IMR-90 (cell line): ENCODE measurements at regions not wholly inside any gene's neighbourhood (a gene's known extent, or its start where the extent isn't known, plus 50 kb on each side); places are given as distances from the start of the nearest gene placed in this dataset.

Experiments
- ATAC-seq: fragments of 200-7000 bp; cut with Tn5 transposase; 2 replicates; pipeline ENCODE4 v1.9.1; 2020; ENCODE audit warnings: low read depth, mild to moderate bottlenecking, moderate library complexity
- BruUV-seq: library from RNA; stranded (reverse); fragments of 400-500 nt; replicated peaks from 2 replicates; lab custom pipeline; 2021; lab: Mats Ljungman, UMichigan
- CTCF ChIA-PET: fragments of 300-600 bp; formaldehyde crosslinking; extraction: SDS; loops from one replicate; lab custom pipeline; 2021; ENCODE audit warnings: antibody characterized with exemption; lab: Yijun Ruan, JAX
- POLR2A ChIA-PET: fragments of 300-600 bp; sonication (Branson Sonifier 250); formaldehyde crosslinking; loops from one replicate; lab custom pipeline; 2022; ENCODE audit warnings: antibody characterized with exemption; ENCODE audit not compliant: unreplicated experiment; lab: Charles Lee
- DNase-seq: peaks from one replicate; pipeline ENCODE4 v3.0.0; 2013
- H2AFZ ChIP-seq: replicated peaks from 2 replicates; pipeline ENCODE3; 2013; ENCODE audit warnings: low read length, mild to moderate bottlenecking; ENCODE audit not compliant: poor library complexity
- H2AK5ac ChIP-seq: 2 replicates; pipeline ENCODE4 v1.6.1; 2013; ENCODE audit warnings: low read depth, low read length, inconsistent platforms
- H2AK9ac ChIP-seq: replicated peaks from 2 replicates; pipeline ENCODE3; 2013; ENCODE audit warnings: mild to moderate bottlenecking, low read depth, low read length, moderate library complexity; ENCODE audit not compliant: poor library complexity
- H2BK120ac ChIP-seq: 2 replicates; pipeline ENCODE4 v1.6.1; 2013; ENCODE audit warnings: low read depth, low read length, inconsistent platforms
- H2BK15ac ChIP-seq: 3 replicates; pipeline ENCODE4 v1.6.1; 2013; ENCODE audit warnings: low read depth, low read length, inconsistent platforms
- H2BK20ac ChIP-seq: 2 replicates; pipeline ENCODE4 v1.6.1; 2013; ENCODE audit warnings: low read depth, mild to moderate bottlenecking, inconsistent platforms, low read length, moderate library complexity
- H2BK5ac ChIP-seq: 2 replicates; pipeline ENCODE4 v1.6.1; 2013; ENCODE audit warnings: mild to moderate bottlenecking, low read depth, low read length, inconsistent platforms; ENCODE audit not compliant: poor library complexity, severe bottlenecking
- H3K14ac ChIP-seq: replicated peaks from 2 replicates; pipeline ENCODE4 v1.6.1; 2013; ENCODE audit warnings: low read depth, low read length, inconsistent platforms
- H3K18ac ChIP-seq: 2 replicates; pipeline ENCODE4 v1.6.1; 2013; ENCODE audit warnings: low read depth, low read length, control low read depth
- H3K23ac ChIP-seq: 2 replicates; pipeline ENCODE4 v1.6.1; 2013; ENCODE audit warnings: low read depth, low read length, inconsistent platforms
- H3K27ac ChIP-seq: 2 replicates; pipeline ENCODE4 v1.5.1; 2013; ENCODE audit warnings: mild to moderate bottlenecking, control low read depth, low read length; ENCODE audit not compliant: insufficient read depth
- H3K27me3 ChIP-seq: 2 replicates; pipeline ENCODE4 v1.6.1; 2013; ENCODE audit warnings: low read length; ENCODE audit not compliant: control insufficient read depth, insufficient read depth
- H3K36me3 ChIP-seq: 2 replicates; pipeline ENCODE4 v1.6.1; 2013; ENCODE audit warnings: low read length, mixed read lengths; ENCODE audit not compliant: control insufficient read depth, insufficient read depth
- H3K4ac ChIP-seq: 2 replicates; pipeline ENCODE4 v1.6.1; 2013; ENCODE audit warnings: low read depth, low read length, inconsistent platforms
- H3K4me1 ChIP-seq: 2 replicates; pipeline ENCODE4 v1.6.1; 2013; ENCODE audit warnings: low read length, mixed read lengths; ENCODE audit not compliant: control insufficient read depth, insufficient read depth
- H3K4me2 ChIP-seq: 2 replicates; pipeline ENCODE4 v1.6.1; 2013; ENCODE audit warnings: low read depth, mild to moderate bottlenecking, control low read depth, low read length, moderate library complexity
- H3K4me3 ChIP-seq: 2 replicates; pipeline ENCODE4 v1.5.1; 2013; ENCODE audit warnings: low read depth, mild to moderate bottlenecking, control low read depth, low read length, moderate library complexity; ENCODE audit not compliant: insufficient read depth
- H3K56ac ChIP-seq: 2 replicates; pipeline ENCODE4 v1.6.1; 2013; ENCODE audit warnings: low read length, inconsistent platforms; ENCODE audit not compliant: insufficient read depth; ENCODE audit errors: extremely low read depth
- H3K79me1 ChIP-seq, 2 experiments: 2 replicates each; pipeline ENCODE4 v1.6.1; 2013; ENCODE audit warnings: low read length in 2 of 2, inconsistent platforms in 1 of 2, low read depth in 1 of 2
- H3K9ac ChIP-seq: 2 replicates; pipeline ENCODE4 v1.6.1; 2013; ENCODE audit warnings: low read depth, low read length, control low read depth
- H3K9me1 ChIP-seq: 2 replicates; pipeline ENCODE4 v1.6.1; 2013; ENCODE audit warnings: low read length, inconsistent platforms; ENCODE audit not compliant: insufficient read depth
- H3K9me3 ChIP-seq: 2 replicates; pipeline ENCODE4 v1.6.1; 2013; ENCODE audit warnings: low read length; ENCODE audit not compliant: control insufficient read depth, insufficient read depth
- H4K20me1 ChIP-seq: 2 replicates; pipeline ENCODE4 v1.6.1; 2013; ENCODE audit warnings: low read length, inconsistent platforms; ENCODE audit not compliant: insufficient read depth
- H4K5ac ChIP-seq: 2 replicates; pipeline ENCODE4 v1.6.1; 2013; ENCODE audit warnings: mild to moderate bottlenecking, low read depth, low read length, control low read depth
- H4K8ac ChIP-seq, 2 experiments: 2 replicates each; pipeline ENCODE4 v1.6.1; 2013; ENCODE audit warnings: low read depth in 2 of 2, low read length in 2 of 2, control low read depth in 1 of 2, inconsistent platforms in 1 of 2
- H4K91ac ChIP-seq: 2 replicates; pipeline ENCODE4 v1.6.1; 2013; ENCODE audit warnings: low read depth, low read length, inconsistent platforms; ENCODE audit not compliant: insufficient read depth
- BHLHE40 ChIP-seq: fragments of 150-350 bp; IDR thresholded peaks from 2 replicates; pipeline ENCODE4 v1.6.1; 2016; ENCODE audit warnings: mild to moderate bottlenecking, low read depth, low read length
- CEBPB ChIP-seq: IDR thresholded peaks from 2 replicates; pipeline ENCODE4 v1.6.1; 2012; ENCODE audit warnings: low read depth, low read length, improper control_type of control experiment
- CHD1 ChIP-seq: IDR thresholded peaks from 2 replicates; pipeline ENCODE4 v1.6.1; 2012; ENCODE audit warnings: low read depth, low read length, improper control_type of control experiment
- CTCF ChIP-seq: conservative IDR thresholded peaks from 2 replicates; pipeline ENCODE4 v1.5.1; 2012; ENCODE audit warnings: mild to moderate bottlenecking, low read depth, low read length, improper control_type of control experiment
- MAZ ChIP-seq: IDR thresholded peaks from 2 replicates; pipeline ENCODE4 v1.6.1; 2012; ENCODE audit warnings: low read depth, mild to moderate bottlenecking, low read length, improper control_type of control experiment, moderate library complexity, borderline replicate concordance
- NFE2L2 ChIP-seq: fragments of 150-350 bp; IDR thresholded peaks from 2 replicates; pipeline ENCODE4 v1.6.1; 2016; ENCODE audit warnings: low read depth, mild to moderate bottlenecking, low read length
- POLR2A ChIP-seq: IDR thresholded peaks from 2 replicates; pipeline ENCODE4 v1.6.1; 2012; ENCODE audit warnings: mild to moderate bottlenecking, low read depth, low read length
- RAD21 ChIP-seq: IDR thresholded peaks from 2 replicates; pipeline ENCODE4 v1.6.1; 2012; ENCODE audit warnings: low read length, improper control_type of control experiment
- WGBS, 2 experiments: methylation state at CpG; one replicate each; pipeline versions ENCODE4 v1.1.5 to v1.1.7; 2013; ENCODE audit warnings: missing lambda C conversion rate in 2 of 2; ENCODE audit not compliant: insufficient read length in 1 of 2; ENCODE audit errors: extremely low coverage in 2 of 2; 5-methylcytosine and 5-hydroxymethylcytosine counted together
- dilution Hi-C: fragments of 300-500 bp; cut with HindIII; formaldehyde crosslinking; loops from one replicate; pipeline ENCODE4 v1.14.3; 2018; ENCODE audit warnings: low sequenced_read_pairs; ENCODE audit not compliant: unreplicated experiment
- in situ Hi-C: fragments of 300-500 bp; cut with MboI; formaldehyde crosslinking; loops from 3 replicates; pipeline ENCODE4 v1.14.3; 2019; ENCODE audit warnings: low sequenced_read_pairs, inconsistent platforms, mixed read lengths
- intact Hi-C: fragments of 100-400 bp; cut with micrococcal nuclease; formaldehyde crosslinking; loops from 2 replicates; pipeline ENCODE4 v1.10.0; 2022

GRCh38 chr6:117110146-117110545 is 155.2 kb upstream of the VGLL2 start:
- H2BK20ac ChIP-seq, result no peak overlapping the region
- TF ChIP-seq POLR2A (no peak), CHD1 (no peak), RAD21 (no peak), MAZ (no peak), NFE2L2 (no peak), BHLHE40 (no peak), CTCF (no peak), CEBPB (no peak)
- no TSS peak for BruUV-seq

More at GRCh38 chr6:117110146-117110545, 155.2 kb upstream of the VGLL2 start:
- no peak overlapping the region for H2BK5ac ChIP-seq
- H3K9me1 ChIP-seq, result no peaks in the 10 kb centered on the region
- H2BK120ac ChIP-seq, result no peak overlapping the region
- H4K8ac ChIP-seq, result no peak overlapping the region
- CTCF ChIA-PET, result no interaction called here
- no peak overlapping the region for H2AK9ac ChIP-seq
- no peaks in the 10 kb centered on the region for H4K20me1 ChIP-seq
- H2AK5ac ChIP-seq, result no peak overlapping the region
- H3K79me1 ChIP-seq, result no peaks in the 10 kb centered on the region
- H3K4me3 ChIP-seq, result no peak overlapping the region
- DNase-seq (no peak), ATAC-seq (no peak)
- no peak overlapping the region for H3K4ac ChIP-seq
- no peak overlapping the region for H3K23ac ChIP-seq
- POLR2A ChIA-PET, result no interaction called here
- no peak overlapping the region for H2BK15ac ChIP-seq
- no peak overlapping the region for H3K9ac ChIP-seq
- H3K27ac ChIP-seq, result no peak overlapping the region
- in situ Hi-C loops, result no loop called here
- intact Hi-C loops, result no loop called here
- H4K91ac ChIP-seq, result no peak overlapping the region
- H3K4me1 ChIP-seq, result no peaks in the 10 kb centered on the region
- no peak overlapping the region for H4K5ac ChIP-seq
- H2AFZ ChIP-seq, result no peak overlapping the region
- no peak overlapping the region for H3K14ac ChIP-seq
- WGBS, 2 experiments, result no CpG with 5 or more reads among the region's 1 CpG
- no peaks in the 10 kb centered on the region for H3K36me3 ChIP-seq
- peaks cover 9% of the 10 kb centered on the region; the same call in 1 of the 2 replicates for H3K9me3 ChIP-seq
- dilution Hi-C loops, result no loop called here
- H3K56ac ChIP-seq, result no peak overlapping the region
- no peaks in the 10 kb centered on the region for H3K27me3 ChIP-seq
- no peak overlapping the region for H3K4me2 ChIP-seq
- no peak overlapping the region for H3K18ac ChIP-seq
